HG03442 (cell line): ENCODE measurements at regions not wholly inside any gene's neighbourhood (a gene's known extent, or its start where the extent isn't known, plus 50 kb on each side); places are given as distances from the start of the nearest gene placed in this dataset.
"Not testable (repeated sequence)": the region's sequence is repeated elsewhere in the genome, so short reads cannot be mapped to it uniquely, and the experiment has no call there.

Source experiments
- ATAC-seq: cut with Tn5 transposase; IDR thresholded peaks from one replicate; pipeline ENCODE4 v1.9.1; 2021; ENCODE audit warnings: mild to moderate bottlenecking, moderate library complexity; ENCODE audit not compliant: unreplicated experiment

DNA sequence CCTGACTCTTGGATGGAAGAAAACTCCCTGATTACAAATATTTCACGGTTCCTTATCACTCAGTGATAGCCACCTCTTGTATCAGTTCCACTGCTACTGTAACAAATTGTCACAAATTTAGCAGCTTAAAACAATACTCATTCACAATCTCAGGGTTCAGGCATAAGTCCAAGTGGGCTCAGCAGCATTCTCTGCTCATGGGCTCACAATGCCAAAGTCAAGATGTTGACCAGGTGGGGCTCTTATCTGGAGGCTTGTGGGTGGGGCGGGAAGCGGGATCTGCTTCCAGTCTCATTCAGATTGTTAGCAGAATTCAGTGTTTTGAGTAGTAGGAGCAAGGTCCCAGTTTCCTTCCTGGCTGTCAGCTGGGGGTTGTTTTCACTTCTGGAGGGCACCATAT lies 137.3 kb upstream of the FAM78B start:
- ATAC-seq, result no peak

DNA sequence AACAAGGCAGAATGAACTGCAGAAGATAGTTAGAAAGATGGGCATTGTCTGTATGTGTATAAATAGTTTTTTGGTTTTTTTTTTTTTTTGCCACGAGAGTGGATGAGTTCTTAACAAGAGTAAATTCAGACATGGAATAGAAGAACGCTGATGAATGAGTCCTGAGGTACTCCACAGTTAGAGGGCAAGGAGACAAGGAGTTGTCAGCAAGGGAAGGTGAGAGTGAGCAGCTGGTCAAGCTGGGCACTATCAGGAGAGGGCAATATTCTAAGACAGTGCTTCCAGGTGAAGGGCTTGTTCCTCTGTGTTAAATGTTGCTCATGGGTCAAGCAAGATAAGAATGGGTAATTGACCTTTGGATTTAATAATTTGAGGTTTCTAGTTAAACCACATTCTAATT lies 138.6 kb upstream of the FAM78B start:
- no peak for ATAC-seq

GRCh38 chr1:166307261-166308188 lies 140.7 kb upstream of the FAM78B start:
- no peak for ATAC-seq

- ATAC-seq, result not testable (repeated sequence)
Observed at GRCh38 chr1:166316306-166316705, 149.5 kb upstream of the FAM78B start.

DNA sequence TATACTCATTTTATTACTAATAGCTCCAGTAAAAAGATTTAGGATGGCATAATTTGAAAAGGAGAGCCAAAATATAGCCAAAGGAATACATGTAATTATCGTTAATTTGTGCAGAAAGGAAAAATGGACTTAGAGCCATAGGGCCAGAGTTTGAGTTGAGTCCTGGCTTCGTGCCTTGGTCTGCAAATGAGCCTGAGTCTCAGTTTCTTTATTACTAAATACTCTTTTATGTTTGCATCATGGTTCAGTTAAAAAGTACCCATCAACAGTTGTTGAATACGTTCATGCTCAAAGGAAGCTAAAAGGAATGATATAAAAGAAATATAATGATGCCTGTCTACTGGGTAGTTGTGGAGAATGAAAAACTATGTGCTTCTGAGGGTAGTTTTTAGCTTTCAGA lies 155.7 kb upstream of the FAM78B start:
- peak; percentile 67 for ATAC-seq

GRCh38 chr1:166327886-166328285 lies 161.1 kb upstream of the FAM78B start:
- ATAC-seq, result no peak

DNA sequence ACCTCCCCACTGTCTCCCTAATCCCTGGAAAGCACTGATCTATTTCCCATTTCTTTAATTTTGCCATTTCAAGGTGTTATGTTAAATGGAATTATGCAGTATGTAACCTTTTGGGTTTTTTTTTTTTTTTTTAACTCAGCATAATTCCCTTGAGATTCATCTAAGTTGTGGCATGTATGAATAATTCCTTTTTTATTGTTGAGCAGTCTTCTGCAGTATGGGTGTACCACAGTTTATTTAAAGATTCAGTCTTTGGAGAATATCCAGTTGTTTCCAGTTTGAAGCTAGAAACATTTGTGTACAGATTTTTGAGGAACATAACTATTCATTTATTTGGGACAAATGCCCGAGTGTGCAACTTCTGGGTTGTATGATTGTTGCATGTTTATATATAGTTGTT lies 162.2 kb upstream of the FAM78B start:
- no peak for ATAC-seq

- ATAC-seq, result no peak
Observed at GRCh38 chr1:166330096-166330495, 163.3 kb upstream of the FAM78B start.

DNA sequence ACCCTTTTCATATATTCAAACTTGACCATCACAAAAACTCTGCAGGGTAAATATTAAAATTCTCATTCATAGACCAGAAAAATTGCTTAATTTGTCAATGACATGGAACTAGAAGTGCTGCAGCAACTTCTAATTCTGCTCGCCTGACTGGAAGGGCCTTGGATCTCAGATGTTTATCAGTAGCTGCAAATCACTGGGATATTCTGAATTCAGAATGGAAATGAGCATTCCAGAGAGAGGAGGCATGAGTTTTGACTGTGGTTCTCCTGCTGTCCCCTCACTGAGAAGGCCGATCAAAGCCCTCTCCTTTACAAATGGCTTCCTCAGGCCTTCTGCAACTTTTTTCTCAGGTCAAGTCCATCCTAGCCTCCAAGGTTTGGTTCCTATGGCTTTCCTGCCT lies 171.3 kb upstream of the FAM78B start:
- no peak for ATAC-seq

DNA sequence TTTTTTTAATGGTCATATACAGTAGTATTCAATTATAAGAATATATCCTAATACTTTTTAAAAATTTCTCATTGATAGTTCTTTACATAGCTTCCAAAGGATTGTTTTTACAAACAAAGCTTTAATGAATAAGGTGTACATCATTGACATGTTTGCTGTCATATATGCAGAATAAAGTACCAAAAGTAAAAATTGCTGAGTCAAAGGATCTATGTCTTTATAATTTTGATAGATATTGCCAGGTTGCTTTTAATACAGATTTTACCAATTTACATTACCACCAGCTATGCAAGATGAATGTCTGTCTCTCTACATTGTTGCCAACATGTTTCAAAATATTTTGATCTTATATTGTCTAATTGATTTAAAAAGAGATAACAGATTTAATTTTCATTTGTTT lies 173.9 kb upstream of the FAM78B start:
- ATAC-seq, result no peak

DNA sequence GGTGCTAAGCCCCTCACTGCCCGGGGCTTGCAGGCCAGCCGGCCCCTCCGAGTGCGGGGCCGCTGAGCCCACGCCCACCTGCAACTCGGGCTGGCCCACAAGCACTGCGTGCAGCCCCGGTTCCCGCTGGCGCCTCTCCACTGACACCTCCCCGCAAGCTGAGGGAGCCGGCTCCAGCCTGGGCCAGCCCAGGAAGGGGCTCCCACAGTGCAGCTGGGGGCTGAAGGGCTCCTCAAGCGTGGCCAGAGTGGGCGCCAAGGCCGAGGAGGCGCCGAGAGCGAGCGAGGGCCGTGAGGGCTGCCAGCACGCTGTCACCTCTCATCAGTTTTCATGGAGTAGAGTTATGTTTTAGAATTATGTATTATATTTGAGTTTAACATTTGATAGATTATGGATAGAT lies 176.5 kb upstream of the FAM78B start:
- ATAC-seq, result no peak

- no peak for ATAC-seq
Observed at GRCh38 chr1:166350490-166350889, 183.7 kb upstream of the FAM78B start.

DNA sequence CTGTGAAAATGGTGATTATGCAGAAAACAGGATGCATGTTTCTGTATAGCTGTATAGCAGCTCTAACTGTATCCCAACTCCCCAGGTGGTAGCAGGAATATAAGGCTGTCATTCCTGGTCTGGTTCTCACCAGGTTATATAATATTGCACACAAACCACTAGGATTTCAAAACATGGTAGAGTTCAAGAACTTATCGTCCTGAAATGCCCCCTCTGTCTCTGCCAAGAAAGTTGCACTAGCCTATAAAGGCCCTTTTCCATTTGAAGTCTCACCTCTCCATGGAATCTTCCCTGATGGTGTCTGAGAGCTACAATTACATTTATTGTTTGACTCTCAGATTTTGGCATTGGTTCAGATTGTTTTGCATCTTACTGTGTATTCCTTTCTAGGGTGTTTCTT lies 184.9 kb upstream of the FAM78B start:
- ATAC-seq, result no peak

GRCh38 chr1:166353213-166353612 lies 186.4 kb upstream of the FAM78B start:
- no peak for ATAC-seq

- no peak for ATAC-seq
Observed at GRCh38 chr1:166354406-166354805, 187.6 kb upstream of the FAM78B start.

DNA sequence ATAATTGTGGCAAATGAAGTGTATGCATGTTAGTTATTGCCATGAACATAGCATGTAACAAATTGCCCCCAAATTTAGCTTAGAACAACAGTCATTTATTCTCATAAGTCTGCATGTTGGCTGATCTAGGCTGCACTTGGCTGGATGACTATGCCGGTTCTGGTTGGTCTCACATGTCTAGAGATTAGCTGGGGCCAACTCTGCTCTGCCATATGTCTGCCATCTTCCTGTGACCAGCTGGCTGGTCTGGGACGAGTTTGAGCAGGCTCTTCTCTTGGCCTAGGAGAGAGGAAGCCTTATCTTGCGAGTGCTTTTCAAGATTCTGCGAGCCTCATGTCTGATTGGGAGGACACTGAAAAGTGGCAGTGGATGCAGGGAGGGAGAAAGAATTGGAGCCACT lies 198.3 kb upstream of the FAM78B start:
- ATAC-seq, result no peak

- no peak for ATAC-seq
Observed at GRCh38 chr1:166368030-166368429, 201.2 kb upstream of the FAM78B start.

GRCh38 chr1:166377896-166378295 lies 211.1 kb upstream of the FAM78B start:
- no peak for ATAC-seq

DNA sequence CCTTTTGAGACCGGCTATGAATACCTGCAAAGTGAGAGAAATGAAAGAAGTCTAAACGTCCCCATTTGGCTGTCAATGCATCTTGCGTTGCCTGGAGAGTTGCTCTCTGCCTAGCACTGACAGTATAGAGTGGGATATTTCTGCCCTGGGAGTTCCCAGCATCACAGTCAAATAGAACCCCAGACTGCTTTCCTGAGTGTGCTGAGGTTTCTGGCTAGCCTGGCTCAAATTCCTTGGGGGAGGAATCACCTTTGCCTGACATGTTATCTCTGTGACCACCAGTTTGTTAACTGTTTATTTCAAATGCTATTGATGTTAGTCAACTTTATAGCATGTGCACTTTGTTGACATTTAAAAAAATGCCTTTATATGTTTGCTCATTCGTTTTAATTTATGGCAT lies 212.0 kb upstream of the FAM78B start:
- ATAC-seq, result no peak

DNA sequence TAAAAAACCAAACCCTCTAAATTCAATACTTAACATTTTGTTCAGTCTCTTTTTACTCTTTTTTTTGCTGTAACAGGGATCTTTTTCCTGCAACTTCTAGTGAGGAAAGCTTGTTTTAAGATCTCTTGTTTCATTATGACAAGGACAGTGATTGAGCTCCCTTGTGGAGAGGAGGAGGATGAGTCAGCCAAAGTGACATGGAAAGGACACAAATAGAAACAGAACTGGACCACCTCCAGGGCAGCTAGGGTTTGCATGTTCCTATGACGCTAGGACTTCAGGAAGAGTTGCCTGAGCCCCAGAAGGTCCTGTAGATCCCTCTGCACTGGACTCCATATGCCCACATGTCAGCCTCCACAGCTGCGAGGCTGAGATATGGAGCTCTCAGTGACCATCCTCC lies 212.6 kb upstream of the FAM78B start:
- ATAC-seq, result no peak

- ATAC-seq, result no peak
Observed at GRCh38 chr1:166383137-166383536, 216.3 kb upstream of the FAM78B start.

- ATAC-seq, result no peak
Observed at GRCh38 chr1:166383635-166384346, 217.0 kb upstream of the FAM78B start.
